ELF-1 (cell line): ENCODE measurements at regions not wholly inside any gene's neighbourhood (a gene's known extent, or its start where the extent isn't known, plus 50 kb on each side); places are given as distances from the start of the nearest gene placed in this dataset.

Source experiments
- DNase-seq: peaks from one replicate; pipeline ENCODE4 v3.0.0-alpha.2; 2016; ENCODE audit warnings: low read depth, low spot score

DNA sequence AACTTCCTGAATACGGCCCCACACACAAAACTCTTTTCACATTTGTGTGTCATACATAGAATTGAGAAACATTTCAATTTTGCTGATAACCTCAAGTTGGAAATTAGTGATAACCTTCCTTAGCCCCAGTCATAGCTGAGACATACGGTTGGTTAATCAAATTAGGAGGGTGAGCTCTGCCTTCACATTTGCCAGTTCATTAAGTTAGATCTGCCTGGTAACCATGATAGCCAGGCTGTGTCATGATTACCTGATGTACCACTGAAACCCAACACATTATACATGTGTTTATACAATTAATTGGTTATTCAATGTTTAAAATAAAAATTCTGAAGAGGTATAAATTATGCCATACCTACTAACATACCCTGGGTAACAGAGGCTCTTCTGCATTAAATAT is 60.8 kb upstream of the RAB11FIP2 start:
- DNase-seq, result no peak

DNA sequence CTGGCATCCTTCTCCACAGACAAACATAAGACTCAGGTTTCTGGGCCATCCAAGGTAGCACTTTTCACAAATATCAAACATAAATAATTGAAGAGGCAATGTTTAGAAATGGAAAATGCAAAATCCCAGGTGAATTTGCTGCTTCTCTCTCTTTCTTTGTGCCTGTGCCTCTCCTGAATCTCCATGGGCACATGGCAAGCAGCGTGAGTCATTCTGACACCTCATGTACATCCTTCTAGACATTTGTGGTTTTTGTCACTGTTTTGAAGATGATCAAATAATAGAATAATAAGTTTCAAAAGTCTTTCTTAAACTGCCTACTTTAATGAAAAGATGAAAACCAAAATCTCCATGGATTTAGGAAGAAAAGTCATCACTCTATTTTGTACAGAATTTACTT is 60.3 kb upstream of the RAB11FIP2 start:
- DNase-seq, result no peak

DNA sequence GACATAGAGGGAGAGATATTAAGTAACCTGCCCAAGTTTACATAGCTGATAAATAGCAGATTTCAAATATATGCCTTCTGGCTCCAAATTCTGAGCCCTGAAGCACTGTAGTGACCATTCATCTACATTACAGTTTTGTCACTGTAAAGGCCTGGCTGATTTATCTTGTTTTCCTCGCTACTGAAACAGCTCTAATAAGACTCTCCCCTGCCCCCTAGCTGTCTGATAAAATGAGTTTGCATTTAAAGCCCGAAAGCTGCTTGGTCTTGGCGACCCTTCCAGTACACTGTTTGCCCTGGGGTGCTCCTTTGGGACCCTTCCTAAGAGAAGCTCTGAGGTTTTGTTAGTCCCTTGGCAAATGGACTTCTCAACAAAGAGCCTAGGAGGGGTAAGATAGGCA is 59.7 kb upstream of the RAB11FIP2 start:
- DNase-seq, result peak; percentile 34

DNA sequence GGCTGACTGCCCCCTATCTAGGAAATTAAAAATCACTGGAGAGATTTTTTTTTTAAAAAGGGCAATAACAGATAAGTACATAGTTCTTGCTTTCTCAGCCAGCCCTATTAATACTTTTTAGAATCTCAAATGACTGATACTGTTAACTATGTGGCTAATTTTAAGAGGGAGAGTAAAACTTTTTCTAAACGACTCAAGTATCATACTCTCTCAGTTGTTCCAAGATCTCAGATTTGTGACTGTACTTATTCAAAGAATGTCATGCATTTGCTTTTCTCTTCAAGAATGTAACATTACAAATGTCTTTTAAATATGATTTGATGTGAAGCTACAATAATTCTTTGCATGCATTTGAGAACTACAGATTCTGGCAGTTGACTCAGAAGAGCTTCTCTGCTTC is 55.4 kb upstream of the RAB11FIP2 start:
- DNase-seq, result no peak

DNA sequence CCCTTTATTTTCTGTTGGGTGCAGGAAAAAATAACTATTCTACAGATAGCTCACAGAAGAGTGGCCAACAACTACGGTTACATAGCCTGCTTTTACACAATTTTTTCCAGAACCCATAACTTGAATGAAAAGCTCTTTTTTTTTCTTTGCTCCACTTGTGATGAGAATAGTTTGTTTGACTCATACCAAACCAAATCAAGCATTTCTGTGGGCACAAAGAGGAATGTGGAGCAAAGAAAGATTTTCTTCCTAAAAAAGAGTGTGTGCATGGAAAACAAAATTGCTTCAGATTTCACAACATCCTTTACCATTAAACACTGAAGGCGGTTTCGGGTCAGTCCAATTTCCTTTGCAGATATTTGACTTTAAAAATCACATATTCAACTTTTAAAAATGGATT is 54.8 kb upstream of the RAB11FIP2 start:
- no peak for DNase-seq
